ENCODE measurements at regions not wholly inside any gene's neighbourhood (a gene's known extent, or its start where the extent isn't known, plus 50 kb on each side); places are given as distances from the start of the nearest gene placed in this dataset.

DNA sequence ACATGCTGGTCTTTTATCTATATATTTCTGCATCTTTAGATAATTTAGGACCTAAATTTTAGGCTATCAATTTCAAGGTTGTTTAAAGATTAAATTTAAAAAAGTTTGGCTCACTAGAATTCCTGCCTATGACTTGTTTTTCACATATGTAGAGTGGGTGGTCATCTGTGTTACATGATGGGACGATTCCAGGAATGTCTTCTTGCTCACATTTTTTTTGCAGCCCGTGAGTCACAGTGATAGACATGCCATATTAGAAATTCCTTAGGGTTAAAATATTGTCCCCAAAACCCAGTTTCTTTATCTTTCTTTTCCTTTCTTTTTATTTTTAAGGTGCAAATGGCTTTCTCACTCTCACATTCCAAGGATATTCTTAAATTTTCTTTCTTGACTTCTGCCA, 652.0 kb downstream of the PLCL1 start:
- 45% methylated on average over 2 of the region's 2 CpGs for WGBS
- no peaks in the 10 kb centered on the region for H3K27me3 ChIP-seq
- H3K4me1 ChIP-seq: no peaks in the 10 kb centered on the region
- TF ChIP-seq POLR2A (IDR thresholded peaks at IDR 0.05) (no peak), EP300 (IDR thresholded peaks at IDR 0.05) (no peak), POLR2AphosphoS5 (IDR thresholded peaks at IDR 0.05) (no peak)
- TF ChIP-seq, protein P1, sequence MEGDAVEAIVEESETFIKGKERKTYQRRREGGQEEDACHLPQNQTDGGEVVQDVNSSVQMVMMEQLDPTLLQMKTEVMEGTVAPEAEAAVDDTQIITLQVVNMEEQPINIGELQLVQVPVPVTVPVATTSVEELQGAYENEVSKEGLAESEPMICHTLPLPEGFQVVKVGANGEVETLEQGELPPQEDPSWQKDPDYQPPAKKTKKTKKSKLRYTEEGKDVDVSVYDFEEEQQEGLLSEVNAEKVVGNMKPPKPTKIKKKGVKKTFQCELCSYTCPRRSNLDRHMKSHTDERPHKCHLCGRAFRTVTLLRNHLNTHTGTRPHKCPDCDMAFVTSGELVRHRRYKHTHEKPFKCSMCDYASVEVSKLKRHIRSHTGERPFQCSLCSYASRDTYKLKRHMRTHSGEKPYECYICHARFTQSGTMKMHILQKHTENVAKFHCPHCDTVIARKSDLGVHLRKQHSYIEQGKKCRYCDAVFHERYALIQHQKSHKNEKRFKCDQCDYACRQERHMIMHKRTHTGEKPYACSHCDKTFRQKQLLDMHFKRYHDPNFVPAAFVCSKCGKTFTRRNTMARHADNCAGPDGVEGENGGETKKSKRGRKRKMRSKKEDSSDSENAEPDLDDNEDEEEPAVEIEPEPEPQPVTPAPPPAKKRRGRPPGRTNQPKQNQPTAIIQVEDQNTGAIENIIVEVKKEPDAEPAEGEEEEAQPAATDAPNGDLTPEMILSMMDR (IDR thresholded peaks at IDR 0.05): no peak
- DNase-seq (ENCODE audit: low spot score in 2 of 2): no peak
- H3K36me3 ChIP-seq: no peaks in the 10 kb centered on the region
- H3K9me3 ChIP-seq: no peaks in the 10 kb centered on the region
- H3K27ac ChIP-seq: no peak overlapping the region
- no peak overlapping the region for H3K4me3 ChIP-seq

DNA sequence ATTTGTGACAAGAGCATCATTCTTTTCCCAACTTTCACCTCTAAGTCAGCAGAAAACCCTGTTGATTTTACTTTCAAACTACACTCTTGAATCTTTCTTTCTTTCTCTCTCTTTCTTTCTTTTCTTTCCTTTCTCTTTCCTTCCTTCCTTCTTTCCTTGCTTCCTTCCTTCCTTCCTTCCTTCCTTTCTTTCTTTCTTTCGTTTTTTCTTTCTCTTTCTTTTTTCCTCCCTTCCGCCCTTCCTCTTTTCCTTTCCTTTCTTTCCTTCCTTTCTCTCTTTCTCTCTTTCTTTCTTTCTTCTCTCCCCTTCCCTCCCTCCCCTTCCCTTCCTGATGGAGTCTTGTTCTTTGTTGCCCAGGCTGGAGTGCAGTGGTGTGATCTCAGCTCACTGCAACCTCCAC, 649.5 kb downstream of the PLCL1 start:
- no peak overlapping the region for H3K4me3 ChIP-seq
- WGBS: 86% methylated on average over 2 of the region's 2 CpGs
- TF ChIP-seq EP300 (IDR thresholded peaks at IDR 0.05): no peak
- TF ChIP-seq POLR2A (IDR thresholded peaks at IDR 0.05): no peak
- no peak for TF ChIP-seq POLR2AphosphoS5 (IDR thresholded peaks at IDR 0.05)
- TF ChIP-seq, protein P1 (IDR thresholded peaks at IDR 0.05): no peak
- H3K27me3 ChIP-seq: no peaks in the 10 kb centered on the region
- H3K27ac ChIP-seq: no peak overlapping the region
- H3K4me1 ChIP-seq: no peaks in the 10 kb centered on the region
- no peaks in the 10 kb centered on the region for H3K9me3 ChIP-seq
- DNase-seq (ENCODE audit: low spot score in 2 of 2): no peak
- H3K36me3 ChIP-seq: no peaks in the 10 kb centered on the region

DNA sequence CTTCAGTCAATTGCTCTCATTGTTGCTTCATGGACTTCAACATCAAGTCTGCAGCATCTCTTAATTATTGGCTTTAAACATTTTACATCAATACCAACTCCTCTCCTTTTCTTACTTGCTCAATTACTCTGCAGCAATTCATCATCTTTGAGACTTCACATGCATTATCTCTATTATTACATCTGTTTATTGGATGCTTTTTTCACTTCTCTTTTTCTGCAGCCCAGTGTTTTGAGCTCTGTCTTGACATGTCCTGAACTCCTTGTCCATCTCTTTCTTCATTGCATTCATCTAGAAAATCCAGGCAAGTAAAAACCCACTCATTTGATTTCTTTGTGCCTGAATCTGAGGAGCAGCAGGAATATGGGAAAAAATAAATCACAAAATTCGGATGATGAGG, 647.9 kb downstream of the PLCL1 start:
- DNase-seq (ENCODE audit: low spot score in 2 of 2): no peak
- no peaks in the 10 kb centered on the region for H3K36me3 ChIP-seq
- H3K27me3 ChIP-seq: no peaks in the 10 kb centered on the region
- H3K27ac ChIP-seq: no peak overlapping the region
- WGBS: 84% methylated on average over 1 of the region's 1 CpG
- no peak overlapping the region for H3K4me3 ChIP-seq
- H3K4me1 ChIP-seq: no peaks in the 10 kb centered on the region
- H3K9me3 ChIP-seq: no peaks in the 10 kb centered on the region
- TF ChIP-seq, protein P1 (IDR thresholded peaks at IDR 0.05): no peak
- TF ChIP-seq POLR2AphosphoS5 (IDR thresholded peaks at IDR 0.05) (no peak), EP300 (IDR thresholded peaks at IDR 0.05) (no peak), POLR2A (IDR thresholded peaks at IDR 0.05) (no peak)

DNA sequence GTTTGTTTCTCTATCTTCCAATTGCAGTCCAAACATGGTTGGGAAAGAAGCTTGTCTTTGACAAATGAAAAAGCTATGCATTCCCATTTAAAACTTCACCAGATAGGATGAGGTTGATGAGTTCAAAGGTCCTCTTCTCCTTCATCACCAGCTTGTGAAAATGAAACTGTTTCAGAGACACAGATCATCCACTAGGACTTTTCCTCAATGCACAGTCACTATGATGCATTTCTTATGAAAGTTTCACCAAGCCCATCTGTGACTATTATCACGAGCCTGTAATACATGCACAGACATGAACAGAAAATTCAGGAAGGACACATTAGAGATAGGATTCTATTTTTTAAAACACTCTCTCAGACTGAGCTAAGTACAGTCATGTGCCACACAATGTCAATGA, 644.4 kb downstream of the PLCL1 start:
- H3K9me3 ChIP-seq: no peaks in the 10 kb centered on the region
- 42% methylated on average over 1 of the region's 1 CpG for WGBS
- no peaks in the 10 kb centered on the region for H3K27me3 ChIP-seq
- no peaks in the 10 kb centered on the region for H3K36me3 ChIP-seq
- H3K4me1 ChIP-seq: no peaks in the 10 kb centered on the region
- no peak overlapping the region for H3K27ac ChIP-seq
- TF ChIP-seq EP300 (IDR thresholded peaks at IDR 0.05): no peak
- no peak for TF ChIP-seq POLR2A (IDR thresholded peaks at IDR 0.05)
- TF ChIP-seq, protein P1 (IDR thresholded peaks at IDR 0.05): no peak
- TF ChIP-seq POLR2AphosphoS5 (IDR thresholded peaks at IDR 0.05): no peak
- no peak for DNase-seq (ENCODE audit: low spot score in 2 of 2)
- H3K4me3 ChIP-seq: no peak overlapping the region

GRCh38 chr2:198444800-198445287, 640.5 kb downstream of the PLCL1 start:
- 79% methylated on average over 2 of the region's 2 CpGs for WGBS
- no peak for DNase-seq (ENCODE audit: low spot score in 2 of 2)
- H3K4me1 ChIP-seq: no peaks in the 10 kb centered on the region
- no peak overlapping the region for H3K27ac ChIP-seq
- TF ChIP-seq POLR2AphosphoS5 (IDR thresholded peaks at IDR 0.05): no peak
- TF ChIP-seq, protein P1 (IDR thresholded peaks at IDR 0.05): no peak
- no peak for TF ChIP-seq EP300 (IDR thresholded peaks at IDR 0.05)
- TF ChIP-seq POLR2A (IDR thresholded peaks at IDR 0.05): no peak
- no peaks in the 10 kb centered on the region for H3K9me3 ChIP-seq
- no peaks in the 10 kb centered on the region for H3K27me3 ChIP-seq
- H3K4me3 ChIP-seq: no peak overlapping the region
- no peaks in the 10 kb centered on the region for H3K36me3 ChIP-seq

Measured in suprapubic skin (tissue), 4 donors.